Ovary (tissue), 7 donors: ENCODE measurements at regions not wholly inside any gene's neighbourhood (a gene's known extent, or its start where the extent isn't known, plus 50 kb on each side); places are given as distances from the start of the nearest gene placed in this dataset.

ENCODE experiments used
- DNase-seq, 5 donors: peaks; one replicate each; pipeline ENCODE4 v3.0.0-alpha.2; 2019 to 2020
- H3K27ac ChIP-seq, 2 donors: fragments of 200-600 bp; one replicate each; pipeline versions ENCODE4 v1.5.1 to v1.8.0; 2019 to 2022
- H3K27me3 ChIP-seq: fragments of 200-600 bp; one replicate; pipeline ENCODE4 v1.8.0; 2022
- H3K36me3 ChIP-seq: fragments of 200-600 bp; sonication (generic); one replicate; pipeline ENCODE4 v1.5.1; 2019
- H3K4me1 ChIP-seq: one replicate; pipeline ENCODE4 v1.8.1; 2013; ENCODE audit warnings: mild to moderate bottlenecking, moderate library complexity; ENCODE audit not compliant: insufficient read depth
- H3K4me3 ChIP-seq: fragments of 200-600 bp; sonication (generic); one replicate; pipeline ENCODE4 v1.5.1; 2017
- H3K9me3 ChIP-seq, 2 donors: fragments of 200-600 bp in 1 of 2; sonication (generic) in 1 of 2; one replicate each; pipeline versions ENCODE4 v1.5.1 to v1.8.1; 2013 to 2019; ENCODE audit warnings: mild to moderate bottlenecking in 1 of 2, moderate library complexity in 1 of 2
- CTCF ChIP-seq, 3 donors: fragments of 450-650 bp in 2 of 3; fragments of 200-600 bp in 1 of 3; IDR thresholded peaks; one replicate each; pipeline versions ENCODE4 v1.5.1 to v1.8.0; 2016 to 2022; ENCODE audit warnings: antibody characterized with exemption in 3 of 3, mild to moderate bottlenecking in 1 of 3
- EP300 ChIP-seq: sonication (generic); formaldehyde crosslinking; IDR thresholded peaks from one replicate; pipeline ENCODE4 v1.6.1; 2017; ENCODE audit warnings: antibody characterized with exemption
- POLR2A ChIP-seq: fragments of 450-650 bp; IDR thresholded peaks from one replicate; pipeline ENCODE4 v1.6.1; 2017; ENCODE audit warnings: antibody characterized with exemption, mild to moderate bottlenecking, moderate library complexity
- WGBS, 3 donors: extraction: QIAGEN DNeasy Blood & Tissue Kit in 1 of 3; methylation state at CpG; one replicate each; pipeline versions ENCODE4 v1.1.5 to v1.1.7; 2013 to 2017; 5-methylcytosine and 5-hydroxymethylcytosine counted together
- intact Hi-C, 4 donors: fragments of 100-400 bp; cut with DNase I; formaldehyde crosslinking; loops; one replicate each; pipeline versions ENCODE4 v1.11.0 to v1.15.1; 2022 to 2023
- donor health status: DM: no; HTN: no; CAD: no; lungs with moderate emphysema.
- donor health status: DM: no; HTN: no; CAD: no.
- donor health status: Bipolar disorder and iron deficiency.
- donor health status: DM: no; HTN: no; CAD: no.
- donor health status: DM: yes; HTN: yes; CAD: no.

DNA sequence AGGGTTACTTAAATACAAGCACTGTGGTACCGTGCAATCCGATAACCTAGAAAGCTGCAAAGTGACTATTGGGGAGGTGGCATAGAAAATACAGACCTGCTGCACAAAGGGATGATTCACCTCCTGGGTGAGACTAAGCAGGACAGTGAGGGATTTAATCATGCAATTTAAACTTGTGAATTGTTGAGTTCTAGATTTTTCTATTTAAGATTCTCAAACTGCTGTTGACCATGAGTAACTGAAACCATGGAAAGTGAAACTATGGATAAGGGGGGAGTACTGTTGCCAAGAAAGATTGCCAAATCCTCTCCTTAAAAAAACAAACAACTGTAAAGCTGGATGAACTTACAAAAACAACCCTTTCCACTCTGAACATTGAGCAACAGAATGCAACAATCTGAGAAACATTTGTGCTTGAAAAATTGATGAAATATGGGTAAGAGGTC is 61.5 kb upstream of the NUDT12 start:
- no peak for DNase-seq
- Histone ChIP-seq H3K9me3 (no peaks in the 10 kb centered on the region), H3K27ac (no peak overlapping the region), H3K4me1 (peaks cover 4% of the 10 kb centered on the region), H3K36me3 (no peaks in the 10 kb centered on the region), H3K4me3 (no peak overlapping the region), H3K27me3 (no peaks in the 10 kb centered on the region)
- WGBS, 3 donors = 38 to 73% (median 50%) methylated on average over 2 of the region's 2 CpGs
- intact Hi-C loops = no loop called here
- TF ChIP-seq POLR2A (no peak), EP300 (no peak), CTCF (IDR thresholded peaks at IDR 0.05) (no peak)

GRCh38 chr5:103623425-103623824 is 60.8 kb upstream of the NUDT12 start:
- Histone ChIP-seq H3K27ac (no peak overlapping the region), H3K4me3 (no peak overlapping the region), H3K9me3 (no peaks in the 10 kb centered on the region), H3K36me3 (no peaks in the 10 kb centered on the region), H3K4me1 (peaks cover 4% of the 10 kb centered on the region), H3K27me3 (no peaks in the 10 kb centered on the region)
- no peak for TF ChIP-seq CTCF (IDR thresholded peaks at IDR 0.05)
- no peak for TF ChIP-seq EP300
- no peak for TF ChIP-seq POLR2A
- no peak for DNase-seq
- 98 to 100% (median 99%) methylated on average over 2 of the region's 2 CpGs for WGBS, 3 donors
- intact Hi-C loops = no loop called here

- 61 to 81% (median 69%) methylated on average over 1 of the region's 1 CpG for WGBS, 3 donors
- Histone ChIP-seq H3K27ac (no peak overlapping the region), H3K4me1 (peaks cover 4% of the 10 kb centered on the region), H3K36me3 (no peaks in the 10 kb centered on the region), H3K27me3 (no peaks in the 10 kb centered on the region), H3K9me3 (no peaks in the 10 kb centered on the region), H3K4me3 (no peak overlapping the region)
- DNase-seq = no peak
- intact Hi-C loops = no loop called here
- TF ChIP-seq CTCF (IDR thresholded peaks at IDR 0.05) = no peak
- TF ChIP-seq EP300 = no peak
These were observed 59.0 kb upstream of the NUDT12 start for GRCh38 chr5:103621548-103621930.

- Histone ChIP-seq H3K4me3 (no peak overlapping the region), H3K4me1 (peaks cover 4% of the 10 kb centered on the region), H3K27ac (no peak overlapping the region), H3K36me3 (no peaks in the 10 kb centered on the region), H3K9me3 (no peaks in the 10 kb centered on the region), H3K27me3 (no peaks in the 10 kb centered on the region)
- DNase-seq = no peak
- WGBS, 3 donors = 49 to 55% (median 55%) methylated on average over 2 of the region's 2 CpGs
- no peak for TF ChIP-seq EP300
- TF ChIP-seq CTCF (IDR thresholded peaks at IDR 0.05) = no peak
- intact Hi-C loops = no loop called here
These were observed 58.4 kb upstream of the NUDT12 start for GRCh38 chr5:103620851-103621547.
